GM12891 (cell line): ENCODE measurements at regions not wholly inside any gene's neighbourhood (a gene's known extent, or its start where the extent isn't known, plus 50 kb on each side); places are given as distances from the start of the nearest gene placed in this dataset.

Source experiments
- POLR2A ChIP-seq: IDR thresholded peaks from 2 replicates; pipeline ENCODE4 v1.6.1; 2011; ENCODE audit warnings: low read depth, low read length, control low read depth
- POLR2AphosphoS5 ChIP-seq: IDR thresholded peaks from 2 replicates; pipeline ENCODE4 v1.6.1; 2011; ENCODE audit warnings: low read depth, low read length, control low read depth

GRCh38 chr17:22517716-22518115 is 825.4 kb downstream of the KCNJ18 start:
- TF ChIP-seq POLR2A, result no peak
- no peak for TF ChIP-seq POLR2AphosphoS5
